C1 segment of cervical spinal cord (tissue), 14 donors: ENCODE measurements at regions not wholly inside any gene's neighbourhood (a gene's known extent, or its start where the extent isn't known, plus 50 kb on each side); places are given as distances from the start of the nearest gene placed in this dataset.

Experiments
- DNase-seq, 14 donors: peaks; one replicate each; lab custom pipeline; 2025; lab: John Stamatoyannopoulos, UW

- DNase-seq: no peak
These were observed 1080.7 kb downstream of the GRIK2 start for GRCh38 chr6:102474041-102474807.

- DNase-seq: peak in 1 of 14 donors; percentile 75
These were observed 1065.5 kb downstream of the GRIK2 start for GRCh38 chr6:102458990-102459389.

- peak in 2 of 14 donors; percentile 14 to 98 for DNase-seq
These were observed 1044.7 kb downstream of the GRIK2 start for GRCh38 chr6:102438171-102438570.

- DNase-seq: no peak
These were observed 1024.0 kb downstream of the GRIK2 start for GRCh38 chr6:102417368-102417998.

- no peak for DNase-seq
These were observed 1022.4 kb downstream of the GRIK2 start for GRCh38 chr6:102415891-102416290.

GRCh38 chr6:102411796-102412195 lies 1018.3 kb downstream of the GRIK2 start:
- peak in 1 of 14 donors; percentile 46 for DNase-seq

- no peak for DNase-seq
These were observed 1014.6 kb downstream of the GRIK2 start for GRCh38 chr6:102407886-102408741.

GRCh38 chr6:102405860-102406259 lies 1012.4 kb downstream of the GRIK2 start:
- no peak for DNase-seq

- no peak for DNase-seq
These were observed 1009.3 kb downstream of the GRIK2 start for GRCh38 chr6:102402635-102403329.

GRCh38 chr6:102398788-102399390 lies 1005.4 kb downstream of the GRIK2 start:
- no peak for DNase-seq

GRCh38 chr6:102390541-102390940 lies 997.0 kb downstream of the GRIK2 start:
- DNase-seq: no peak

- DNase-seq: no peak
These were observed 996.5 kb downstream of the GRIK2 start for GRCh38 chr6:102389994-102390393.

- peak in 1 of 14 donors; percentile 18 for DNase-seq
These were observed 994.0 kb downstream of the GRIK2 start for GRCh38 chr6:102387326-102388033.

GRCh38 chr6:102381203-102381602 lies 987.7 kb downstream of the GRIK2 start:
- DNase-seq: no peak

GRCh38 chr6:102356170-102356569 lies 962.7 kb downstream of the GRIK2 start:
- no peak for DNase-seq

- no peak for DNase-seq
These were observed 962.1 kb downstream of the GRIK2 start for GRCh38 chr6:102355578-102355977.

GRCh38 chr6:102352552-102352951 lies 959.0 kb downstream of the GRIK2 start:
- DNase-seq: no peak

GRCh38 chr6:102344769-102345168 lies 951.3 kb downstream of the GRIK2 start:
- DNase-seq: no peak

GRCh38 chr6:102340311-102340710 lies 946.8 kb downstream of the GRIK2 start:
- DNase-seq: no peak

GRCh38 chr6:102333736-102334135 lies 940.2 kb downstream of the GRIK2 start:
- DNase-seq: no peak
